HG03442 (cell line): ENCODE measurements at regions not wholly inside any gene's neighbourhood (a gene's known extent, or its start where the extent isn't known, plus 50 kb on each side); places are given as distances from the start of the nearest gene placed in this dataset.
"Not testable (repeated sequence)": the region's sequence is repeated elsewhere in the genome, so short reads cannot be mapped to it uniquely, and the experiment has no call there.

Experiments used
- ATAC-seq: cut with Tn5 transposase; IDR thresholded peaks from one replicate; pipeline ENCODE4 v1.9.1; 2021; ENCODE audit warnings: mild to moderate bottlenecking, moderate library complexity; ENCODE audit not compliant: unreplicated experiment

DNA sequence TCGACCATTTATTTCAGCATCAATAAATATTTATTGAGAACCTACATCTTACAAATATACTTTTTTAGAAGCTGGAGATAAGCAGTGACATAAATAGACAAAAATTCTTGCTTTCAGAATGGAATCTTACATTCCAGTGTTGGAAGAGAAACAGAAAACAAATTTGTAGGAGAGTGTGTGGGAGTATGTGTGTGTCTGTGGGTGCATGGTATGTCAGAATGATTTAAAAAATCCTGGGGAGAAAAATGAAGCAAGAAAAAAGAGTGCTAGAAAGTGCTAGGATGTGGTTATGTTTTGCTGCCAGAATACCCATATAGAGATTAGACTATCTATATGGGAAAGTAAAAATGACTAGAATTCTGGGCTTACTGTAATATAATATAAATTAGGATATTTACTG is 561.7 kb upstream of the SGO1 start:
- ATAC-seq: no peak

DNA sequence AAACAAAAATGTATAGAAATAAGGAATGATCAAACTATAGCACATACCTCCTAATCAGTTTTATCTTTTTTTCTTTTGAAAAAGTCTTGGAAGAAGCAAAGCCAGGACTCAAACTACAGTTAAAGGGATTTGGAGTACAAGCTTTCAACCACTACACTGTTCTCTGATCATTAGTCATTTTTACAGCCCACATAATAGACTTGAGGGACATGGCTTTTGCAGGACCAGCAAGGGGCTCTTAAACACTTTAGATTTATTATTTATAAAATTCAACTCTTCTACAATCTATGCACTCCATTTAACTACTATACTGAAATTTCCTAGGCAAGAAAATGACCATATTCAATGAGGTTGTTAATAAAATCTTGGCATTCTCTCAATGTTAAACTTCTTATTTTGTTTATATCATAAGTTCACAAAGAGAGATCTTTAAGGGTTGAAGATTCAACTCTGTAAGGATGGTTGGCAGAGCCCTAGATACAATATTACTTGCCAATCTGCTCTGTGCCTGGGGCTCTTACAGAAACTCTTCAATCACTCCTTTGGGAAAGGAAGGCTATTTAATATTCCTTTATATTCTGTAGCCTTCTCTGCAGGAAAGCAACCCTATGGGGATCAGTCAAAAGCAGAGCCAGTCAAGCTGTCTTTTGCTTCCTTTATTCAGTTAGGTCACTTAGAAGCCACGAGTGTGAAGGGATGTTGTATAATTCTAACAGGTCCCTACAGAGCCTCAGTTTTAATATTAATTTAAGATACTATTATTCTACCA is 557.7 kb upstream of the SGO1 start:
- no peak for ATAC-seq

DNA sequence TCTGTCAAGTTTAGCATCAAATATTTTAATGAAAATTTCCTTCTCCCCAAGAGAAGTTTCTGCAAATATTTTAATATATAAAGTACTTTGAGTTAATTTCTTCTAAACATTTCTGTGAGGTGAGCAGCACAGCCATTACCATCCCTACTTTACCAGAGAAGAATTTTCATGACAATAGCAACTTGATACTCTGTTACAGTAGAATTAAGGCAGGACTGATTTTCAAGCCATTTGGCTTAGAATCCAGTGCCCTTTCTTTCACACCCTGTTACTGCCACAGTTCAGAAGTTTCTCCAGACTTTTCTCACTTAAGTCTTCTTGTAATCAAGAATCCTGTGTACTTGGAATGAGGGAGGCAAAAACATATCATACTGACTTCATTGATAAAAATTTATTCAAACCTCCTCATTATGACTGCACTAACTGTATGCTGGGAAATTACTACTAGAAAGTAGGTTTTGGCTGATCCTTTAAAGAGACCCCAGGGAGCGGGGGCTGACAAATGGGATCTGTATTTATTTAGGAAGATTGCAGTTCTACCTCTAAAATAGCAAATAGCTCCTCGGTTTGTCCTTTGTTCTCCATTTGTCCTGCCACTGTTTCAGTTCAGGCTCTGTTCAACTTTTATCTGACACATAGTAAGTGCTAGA is 557.0 kb upstream of the SGO1 start:
- no peak for ATAC-seq

DNA sequence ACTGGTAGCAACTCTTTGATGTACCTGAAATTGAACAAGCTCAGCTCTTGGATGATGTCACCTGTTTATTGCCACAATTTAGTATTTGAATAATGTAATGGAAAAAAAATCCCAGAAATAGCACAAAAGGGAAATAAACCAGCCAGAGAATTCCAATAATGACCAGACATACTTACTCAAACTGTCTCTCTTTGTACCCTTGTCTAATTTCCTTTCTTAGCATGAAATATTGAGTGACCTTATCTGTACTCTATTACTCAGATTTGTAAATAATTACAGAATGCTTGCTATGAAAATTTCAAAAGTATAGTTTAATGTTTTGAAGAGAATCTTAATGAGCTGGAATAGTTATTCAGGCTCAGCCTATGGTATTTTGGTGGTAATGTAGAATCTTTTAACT is 555.4 kb upstream of the SGO1 start:
- ATAC-seq: no peak

DNA sequence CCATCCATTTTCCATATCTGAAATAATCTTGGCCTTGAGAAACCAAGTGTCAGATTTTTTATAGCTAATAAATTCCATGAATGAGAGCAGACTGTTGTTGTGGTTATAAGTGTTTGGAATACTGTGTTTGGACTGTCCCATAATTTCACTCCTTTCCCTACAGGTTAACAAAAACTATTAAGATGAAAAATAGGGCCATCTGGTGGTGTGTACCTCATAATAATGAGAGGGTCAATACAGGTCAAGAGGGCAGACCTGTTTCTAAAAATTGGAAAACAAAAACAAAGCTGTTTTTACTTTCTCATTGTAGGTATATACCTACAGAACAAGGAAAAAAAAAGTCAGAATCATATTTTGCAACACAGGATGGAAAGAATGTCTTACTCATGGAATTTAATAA is 553.8 kb upstream of the SGO1 start:
- ATAC-seq: no peak

DNA sequence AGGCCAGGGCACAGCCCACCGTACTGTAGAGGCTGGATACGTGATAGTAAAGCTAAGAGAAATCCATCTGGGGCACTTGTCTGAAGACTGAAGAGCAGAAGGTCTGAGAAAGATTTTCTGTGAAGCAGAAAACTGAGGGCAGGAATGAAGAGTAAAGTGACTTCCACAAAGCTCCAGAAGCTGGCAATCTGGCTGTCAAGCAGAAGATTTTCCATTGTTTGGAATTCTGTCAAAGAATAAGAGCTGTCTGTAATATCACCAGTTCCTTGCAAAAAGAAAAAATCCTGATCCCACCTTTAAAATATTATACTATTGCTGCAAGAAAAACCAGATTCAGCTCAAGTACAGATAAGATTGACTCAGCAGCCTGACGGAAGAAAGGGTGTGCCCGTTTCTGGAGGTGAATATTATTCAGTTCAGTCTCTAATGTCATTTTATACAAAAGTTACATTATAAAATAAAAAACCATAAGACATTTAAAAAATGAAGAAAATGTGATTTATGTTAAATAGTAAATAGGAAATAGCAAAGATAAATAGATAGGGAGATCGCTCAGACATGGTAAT is 550.4 kb upstream of the SGO1 start:
- ATAC-seq: no peak

DNA sequence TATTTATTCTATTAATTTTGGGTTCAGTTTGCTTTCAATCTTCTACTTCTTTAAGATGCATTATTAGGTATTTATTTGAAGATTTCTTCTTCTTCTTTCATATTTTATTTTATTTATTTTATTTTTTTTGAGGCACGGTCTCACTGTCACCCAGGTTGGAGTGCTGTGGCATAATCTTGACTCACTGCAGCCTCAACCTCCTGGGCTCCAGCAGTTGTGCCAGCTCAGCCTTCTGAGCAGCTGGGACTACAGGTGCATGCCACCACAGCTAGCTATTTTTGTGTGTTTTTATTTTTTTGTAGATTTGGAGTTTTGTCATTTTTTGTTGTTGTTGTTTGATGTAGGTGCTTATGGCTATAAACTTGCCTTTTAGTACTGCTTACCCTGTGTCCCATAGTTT is 543.2 kb upstream of the SGO1 start:
- no peak for ATAC-seq

DNA sequence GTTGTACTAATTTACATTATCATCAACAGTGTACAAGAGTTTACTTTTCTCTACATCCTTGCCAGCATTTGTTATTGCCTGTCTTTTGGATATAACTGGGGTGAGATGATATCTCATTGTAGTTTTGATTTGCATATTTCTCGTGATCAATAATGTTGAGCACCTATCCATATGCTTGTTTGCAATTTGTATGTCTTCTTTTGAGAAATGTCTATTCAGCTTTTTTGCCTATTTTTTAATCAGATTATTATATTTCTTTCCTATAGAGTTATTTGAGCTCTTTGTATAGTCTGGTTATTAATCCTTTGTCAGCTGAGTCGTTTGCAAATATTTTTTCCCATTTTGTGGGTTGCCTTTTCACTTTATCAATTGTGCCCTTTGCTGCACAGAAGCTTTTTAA is 540.8 kb upstream of the SGO1 start:
- ATAC-seq: no peak

DNA sequence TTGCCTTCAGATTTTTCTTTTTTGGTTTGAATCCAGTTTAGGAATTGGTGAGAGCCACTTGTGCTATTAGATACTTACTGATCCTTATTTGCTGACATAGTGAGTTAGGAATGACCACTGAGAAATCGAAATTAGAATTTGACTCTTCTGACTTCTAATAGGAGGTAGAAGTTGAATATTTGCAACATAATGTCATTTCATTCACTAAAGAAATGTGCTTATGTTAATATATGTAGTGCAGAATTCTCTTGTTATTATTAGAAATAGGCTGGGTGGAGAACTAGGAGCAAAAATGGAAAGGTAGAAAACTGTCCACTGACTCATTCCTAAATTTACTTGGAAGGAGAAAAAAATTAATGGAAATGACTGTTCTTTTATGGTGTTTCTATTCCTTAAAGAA is 538.2 kb upstream of the SGO1 start:
- no peak for ATAC-seq

DNA sequence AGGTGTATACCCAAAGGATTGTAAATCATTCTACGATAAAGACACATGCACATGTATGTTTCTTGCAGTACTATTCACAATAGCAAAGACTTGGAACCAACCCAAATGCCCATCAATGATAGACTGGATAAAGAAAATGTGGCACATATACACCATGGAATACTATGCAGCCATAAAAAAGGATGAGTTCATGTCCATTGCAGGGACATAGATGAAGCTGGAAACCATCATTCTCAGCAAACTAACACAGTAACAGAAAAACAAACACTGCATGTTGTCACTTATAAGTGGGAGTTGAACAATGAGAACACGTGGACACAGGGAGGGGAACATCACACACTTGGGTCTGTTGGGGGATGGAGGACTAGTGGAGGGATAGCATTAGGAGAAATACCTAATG is 530.4 kb upstream of the SGO1 start:
- not testable (repeated sequence) for ATAC-seq

DNA sequence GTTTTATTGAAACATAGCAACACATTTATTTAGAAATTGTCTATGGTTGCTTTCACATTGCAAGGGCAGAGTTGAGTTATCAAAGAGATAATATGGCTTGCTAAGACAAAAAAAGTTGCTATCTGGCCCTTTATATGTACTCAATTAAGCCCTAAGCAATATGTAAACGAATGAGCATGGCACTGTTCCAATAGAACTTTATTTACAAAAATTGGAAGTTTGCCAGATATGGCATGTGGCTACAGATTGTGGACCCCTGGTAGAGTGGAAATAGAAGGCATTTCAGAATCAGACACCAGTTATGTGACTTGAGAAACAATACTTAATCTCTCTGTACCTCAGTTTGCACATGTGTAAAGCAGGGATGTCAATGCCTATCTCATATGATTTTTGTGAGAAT is 515.6 kb upstream of the SGO1 start:
- no peak for ATAC-seq

DNA sequence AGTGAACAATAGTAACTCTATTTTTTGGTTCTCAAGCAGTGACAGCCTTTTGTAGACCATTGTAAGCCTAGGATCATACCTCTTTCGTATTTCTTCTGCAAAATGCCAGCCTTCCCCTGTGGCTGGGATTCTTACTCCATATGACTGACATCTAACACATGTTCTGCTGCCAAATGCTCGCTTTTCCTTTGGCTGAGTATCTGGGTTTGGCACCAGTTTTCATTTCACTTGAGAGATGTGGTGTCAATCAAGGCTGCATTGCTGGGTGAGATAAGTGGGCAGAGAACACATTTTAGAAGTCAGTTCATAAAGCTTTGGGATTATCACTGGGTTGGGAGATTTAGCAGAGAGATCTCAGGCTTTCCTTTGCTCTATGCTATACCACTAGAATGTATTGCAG is 514.7 kb upstream of the SGO1 start:
- no peak for ATAC-seq

DNA sequence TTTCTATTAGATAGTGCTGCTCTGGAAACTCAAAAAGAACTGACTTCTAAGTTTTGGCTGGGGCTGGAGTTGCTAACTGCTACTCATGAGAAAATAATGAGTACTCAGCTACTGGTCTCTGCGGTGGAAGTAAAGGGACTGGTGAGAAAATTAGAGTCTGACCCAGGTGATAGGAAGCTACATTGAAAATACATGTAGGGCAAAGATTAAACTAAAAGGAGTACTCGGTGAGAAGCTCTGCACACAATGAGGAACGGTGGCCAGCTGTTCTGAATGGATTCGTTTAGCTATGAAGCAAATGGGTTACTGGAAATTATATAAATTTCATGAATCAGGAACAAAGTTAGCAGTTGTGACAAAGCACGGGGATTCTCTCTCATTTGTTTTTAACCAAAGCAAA is 512.9 kb upstream of the SGO1 start:
- ATAC-seq: no peak

DNA sequence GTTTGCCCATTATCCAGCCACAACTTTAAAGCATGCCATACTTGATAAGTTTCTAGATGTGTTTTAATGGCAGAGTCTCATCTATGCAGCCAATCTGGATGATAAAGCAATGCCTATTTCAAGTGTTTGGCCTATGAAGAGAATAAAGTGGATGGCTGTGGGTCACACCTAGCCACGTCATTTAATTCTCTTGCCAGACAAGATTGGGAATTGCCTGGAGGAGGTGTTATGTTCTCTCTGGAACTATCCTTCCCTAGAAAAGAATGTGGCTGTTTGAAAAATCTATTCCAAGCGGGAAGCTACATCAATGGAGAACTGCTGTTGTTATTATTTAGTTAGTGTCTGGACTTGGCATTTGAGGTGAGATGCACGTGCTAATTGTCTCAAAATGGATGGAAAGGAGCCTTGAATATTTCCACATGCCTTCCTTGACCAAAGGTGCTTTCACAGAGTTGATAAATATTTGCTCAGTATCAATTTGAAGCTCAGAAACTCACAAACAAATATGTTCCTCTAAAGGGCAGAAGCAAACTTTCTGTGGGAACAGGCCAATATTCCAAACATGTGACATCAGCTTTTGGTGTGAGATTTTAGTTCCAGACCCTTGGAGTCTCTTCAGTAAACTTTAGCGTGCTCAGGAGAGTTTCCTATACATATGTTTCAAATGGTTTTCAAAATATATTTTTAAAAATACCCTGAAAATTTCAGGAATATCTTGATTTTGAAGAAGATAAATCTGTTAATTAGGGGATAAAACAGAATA is 510.6 kb upstream of the SGO1 start:
- ATAC-seq: no peak

DNA sequence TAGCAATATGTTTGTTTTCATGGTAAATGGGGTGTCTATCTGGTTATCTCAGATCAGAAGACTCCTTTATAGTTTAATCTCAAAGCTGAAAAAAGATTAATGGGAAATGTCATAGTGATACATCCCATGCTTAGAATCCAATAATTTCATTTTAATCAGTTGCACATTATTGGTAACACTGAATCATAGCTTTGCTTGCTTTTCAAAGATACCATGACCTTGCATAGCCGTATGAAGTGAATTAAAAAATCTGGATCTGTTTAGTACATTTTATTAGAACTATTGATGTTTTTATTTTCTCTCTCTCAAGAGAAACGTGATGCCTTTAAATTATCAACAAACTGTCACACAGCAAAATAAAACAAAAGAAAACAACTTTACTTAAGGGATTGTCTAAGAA is 506.7 kb upstream of the SGO1 start:
- ATAC-seq: no peak

DNA sequence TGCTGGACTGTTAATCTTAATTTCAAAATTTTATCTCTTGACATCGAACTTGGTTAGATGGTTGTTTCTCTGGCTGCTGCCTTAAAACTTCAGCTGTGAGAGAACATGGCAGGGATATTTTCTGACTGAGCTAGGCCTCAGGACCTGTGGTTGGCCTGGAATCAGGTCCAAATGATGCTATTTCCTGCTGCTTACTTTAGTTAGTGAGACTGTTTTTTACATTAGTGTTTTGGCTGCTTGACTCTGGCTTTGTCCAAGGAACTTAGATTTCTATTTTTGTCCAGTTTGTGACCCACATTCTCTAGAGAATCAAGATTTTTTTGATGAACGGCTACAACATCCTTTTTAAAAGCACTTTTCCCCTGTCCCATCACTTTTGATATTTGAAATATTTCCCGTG is 497.9 kb upstream of the SGO1 start:
- no peak for ATAC-seq

DNA sequence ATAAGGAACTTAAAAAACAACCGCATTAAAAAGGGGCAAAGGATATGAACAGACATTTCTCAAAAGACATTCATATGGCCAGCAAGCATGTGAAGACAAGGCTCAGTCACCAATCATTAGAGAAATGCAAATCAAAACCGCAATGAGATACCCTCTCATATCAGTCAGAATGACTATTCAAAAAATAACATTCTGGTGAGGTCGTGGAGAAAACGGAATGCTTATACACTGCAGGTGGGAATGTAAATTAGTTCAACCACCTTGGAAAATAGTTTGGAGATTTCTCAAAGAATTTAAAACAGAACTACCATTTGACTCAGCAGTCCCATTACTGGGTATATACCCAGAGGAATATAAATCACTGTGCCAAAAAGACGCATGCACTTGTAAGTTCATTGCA is 496.6 kb upstream of the SGO1 start:
- ATAC-seq: no peak

DNA sequence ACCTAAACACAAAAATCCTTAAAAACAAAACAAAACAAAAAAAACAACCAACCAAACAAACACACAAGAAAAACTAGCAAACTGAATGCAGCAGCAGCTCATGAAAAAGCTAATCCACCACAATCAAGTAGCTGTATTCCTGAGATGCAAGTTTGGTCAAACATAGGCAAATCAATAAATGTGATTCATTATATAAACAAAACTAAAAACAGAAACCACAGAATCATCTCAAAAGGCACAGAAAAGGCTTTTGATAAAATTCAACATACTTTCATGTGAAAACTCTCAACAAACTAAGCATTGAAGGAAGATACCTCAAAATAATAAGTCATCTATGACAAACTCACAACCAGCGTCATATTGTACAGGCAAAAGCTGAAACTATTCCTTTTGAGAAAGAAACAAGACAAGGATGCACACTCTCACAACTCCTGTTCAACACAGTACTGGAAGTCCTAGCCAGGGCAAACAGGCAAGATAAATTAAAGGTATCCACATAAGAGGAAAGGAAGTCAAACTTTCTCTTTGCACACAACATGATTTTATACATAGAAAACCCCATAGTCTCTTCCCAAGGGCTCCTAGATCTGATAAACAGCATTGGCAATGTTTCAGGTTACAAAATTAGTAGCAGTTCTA is 495.1 kb upstream of the SGO1 start:
- ATAC-seq: no peak

DNA sequence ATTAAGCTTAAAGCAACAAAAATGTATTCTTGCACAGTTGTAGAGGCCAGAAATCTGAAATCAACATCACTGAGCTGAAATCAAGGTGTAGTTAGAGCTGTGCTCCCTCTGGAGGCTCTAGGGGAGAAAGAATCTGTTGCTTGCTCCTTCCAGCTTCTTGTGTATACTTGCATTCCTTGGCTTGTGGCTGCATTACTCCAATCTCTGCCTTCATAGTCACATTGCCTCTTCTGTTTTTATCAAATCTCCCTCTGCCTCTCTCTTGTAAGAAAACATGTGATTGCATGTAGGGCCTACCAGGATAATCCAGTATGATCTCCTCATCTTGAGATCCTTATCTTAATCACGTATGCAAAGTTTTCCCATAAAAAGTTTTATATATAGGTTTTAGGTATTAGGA is 487.9 kb upstream of the SGO1 start:
- no peak for ATAC-seq

DNA sequence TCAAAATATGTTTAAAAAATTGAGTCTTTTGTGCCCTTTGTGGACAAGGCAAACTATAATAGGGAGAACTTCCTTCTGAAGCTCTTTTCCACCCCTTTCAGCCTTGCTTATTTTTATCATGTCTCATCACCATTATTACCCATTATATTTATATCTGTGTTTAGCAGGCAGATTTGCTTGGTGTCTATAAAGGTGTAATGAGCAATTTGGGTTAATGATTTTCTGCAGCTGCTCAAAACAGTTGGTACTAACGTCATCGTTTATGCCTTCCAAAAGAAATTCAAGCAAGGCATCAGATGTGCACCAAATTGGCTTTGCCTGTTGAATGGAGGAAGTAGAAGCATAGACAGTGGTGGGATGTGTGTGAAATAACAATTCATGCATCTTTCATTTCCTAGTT is 483.7 kb upstream of the SGO1 start:
- no peak for ATAC-seq

DNA sequence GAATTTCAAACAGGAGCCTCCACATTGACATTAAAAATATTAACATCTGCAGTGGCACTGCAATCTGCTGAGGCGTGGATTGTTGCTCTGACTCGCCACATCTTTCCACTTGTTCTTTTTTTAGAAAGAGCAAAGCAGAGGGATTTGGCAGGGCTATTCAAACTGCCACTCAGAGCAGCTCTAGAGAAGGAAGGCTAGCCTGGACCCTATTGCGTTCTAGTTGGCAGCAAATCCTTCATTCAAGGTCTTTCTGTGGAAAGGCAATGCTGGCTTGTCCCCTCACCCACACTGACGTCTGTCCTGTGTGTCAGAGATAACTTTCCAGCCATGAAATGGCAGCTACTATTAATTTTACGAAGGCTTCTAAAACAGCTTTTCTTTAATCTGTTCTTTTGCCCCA is 483.2 kb upstream of the SGO1 start:
- ATAC-seq: no peak
